ENCODE measurements at regions not wholly inside any gene's neighbourhood (a gene's known extent, or its start where the extent isn't known, plus 50 kb on each side); places are given as distances from the start of the nearest gene placed in this dataset.

GRCh38 chr7:42407833-42408232 lies 170.8 kb upstream of the GLI3 start:
- no peak overlapping the region for H3K4me3 ChIP-seq (ENCODE audit: low read depth, poor library complexity, severe bottlenecking)
- DNase-seq (ENCODE audit: low spot score in 2 of 2) = no peak
- 57 to 62% methylated on average over 4 of the region's 4 CpGs for WGBS, 2 donors
- intact Hi-C loops (cut with DNase I; ENCODE audit: low total_unique reads) = no loop called here
- TF ChIP-seq POLR2A (IDR thresholded peaks at IDR 0.05) (no peak), CTCF (IDR thresholded peaks at IDR 0.05) (no peak)

- DNase-seq (ENCODE audit: low spot score in 2 of 2) = no peak
- no peak overlapping the region for H3K4me3 ChIP-seq (ENCODE audit: low read depth, poor library complexity, severe bottlenecking)
- no peak for TF ChIP-seq POLR2A (IDR thresholded peaks at IDR 0.05)
- 69 to 79% methylated on average over 15 of the region's 15 CpGs for WGBS, 2 donors
- intact Hi-C loops (cut with DNase I; ENCODE audit: low total_unique reads) = no loop called here
Observed at GRCh38 chr7:42407021-42407710, 170.2 kb upstream of the GLI3 start.

- WGBS, 2 donors = 92 to 95% methylated on average over 16 of the region's 16 CpGs
Observed at GRCh38 chr7:42406358-42406757, 169.3 kb upstream of the GLI3 start.

GRCh38 chr7:42405782-42406181 lies 168.8 kb upstream of the GLI3 start:
- WGBS, 2 donors = 89 to 92% methylated on average over 1 of the region's 1 CpG
- TF ChIP-seq POLR2A (IDR thresholded peaks at IDR 0.05) (no peak), CTCF (IDR thresholded peaks at IDR 0.05) (no peak)
- no peak overlapping the region for H3K4me3 ChIP-seq (ENCODE audit: low read depth, poor library complexity, severe bottlenecking)
- no peak for DNase-seq (ENCODE audit: low spot score in 2 of 2)
- intact Hi-C loops (cut with DNase I; ENCODE audit: low total_unique reads) = no loop called here

More at GRCh38 chr7:42406358-42406757, 169.3 kb upstream of the GLI3 start:
- TF ChIP-seq POLR2A (IDR thresholded peaks at IDR 0.05) (no peak), CTCF (IDR thresholded peaks at IDR 0.05) (no peak)
- DNase-seq (ENCODE audit: low spot score in 2 of 2) = no peak
- intact Hi-C loops (cut with DNase I; ENCODE audit: low total_unique reads) = no loop called here
- no peak overlapping the region for H3K4me3 ChIP-seq (ENCODE audit: low read depth, poor library complexity, severe bottlenecking)

- intact Hi-C loops (cut with DNase I; ENCODE audit: low total_unique reads) = no loop called here
- TF ChIP-seq CTCF (IDR thresholded peaks at IDR 0.05) (no peak), POLR2A (IDR thresholded peaks at IDR 0.05) (no peak)
- WGBS, 2 donors = 91 to 100% methylated on average over 1 of the region's 1 CpG
- DNase-seq (ENCODE audit: low spot score in 2 of 2) = no peak
- no peak overlapping the region for H3K4me3 ChIP-seq (ENCODE audit: low read depth, poor library complexity, severe bottlenecking)
Observed at GRCh38 chr7:42403831-42404230, 166.8 kb upstream of the GLI3 start.

- 54 to 68% methylated on average over 7 of the region's 7 CpGs for WGBS, 2 donors
Observed at GRCh38 chr7:42400961-42401360, 164.0 kb upstream of the GLI3 start.

More at GRCh38 chr7:42400961-42401360, 164.0 kb upstream of the GLI3 start:
- no peak overlapping the region for H3K4me3 ChIP-seq (ENCODE audit: low read depth, poor library complexity, severe bottlenecking)
- intact Hi-C loops (cut with DNase I; ENCODE audit: low total_unique reads) = no loop called here
- TF ChIP-seq CTCF (IDR thresholded peaks at IDR 0.05) = no peak
- TF ChIP-seq POLR2A (IDR thresholded peaks at IDR 0.05) = no peak
- DNase-seq (ENCODE audit: low spot score in 2 of 2) = no peak
